HG03457 (cell line): ENCODE measurements at regions not wholly inside any gene's neighbourhood (a gene's known extent, or its start where the extent isn't known, plus 50 kb on each side); places are given as distances from the start of the nearest gene placed in this dataset.

Source experiments
- ATAC-seq: cut with Tn5 transposase; IDR thresholded peaks from one replicate; pipeline ENCODE4 v1.9.1; 2021; ENCODE audit warnings: moderate number of reproducible peaks; ENCODE audit not compliant: unreplicated experiment

DNA sequence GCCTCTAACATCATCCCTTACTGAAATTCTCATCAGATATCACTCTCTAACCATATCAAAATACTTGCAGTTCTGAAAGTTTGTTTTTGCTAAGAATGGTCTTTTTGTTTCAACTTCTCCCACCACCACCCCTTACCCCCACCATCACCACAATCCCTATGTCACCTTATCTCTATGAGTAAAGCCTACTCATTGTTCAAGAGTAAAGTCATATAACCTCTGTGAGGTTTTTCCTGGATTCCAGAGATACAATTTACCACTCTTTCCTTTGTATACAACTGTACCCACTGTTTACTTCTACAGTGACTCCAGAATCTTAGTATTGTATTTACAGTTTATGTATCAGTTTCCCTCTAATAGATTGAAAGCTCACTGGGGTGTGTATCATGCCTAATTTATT lies 158.0 kb upstream of the PCDH10 start:
- ATAC-seq: no peak

DNA sequence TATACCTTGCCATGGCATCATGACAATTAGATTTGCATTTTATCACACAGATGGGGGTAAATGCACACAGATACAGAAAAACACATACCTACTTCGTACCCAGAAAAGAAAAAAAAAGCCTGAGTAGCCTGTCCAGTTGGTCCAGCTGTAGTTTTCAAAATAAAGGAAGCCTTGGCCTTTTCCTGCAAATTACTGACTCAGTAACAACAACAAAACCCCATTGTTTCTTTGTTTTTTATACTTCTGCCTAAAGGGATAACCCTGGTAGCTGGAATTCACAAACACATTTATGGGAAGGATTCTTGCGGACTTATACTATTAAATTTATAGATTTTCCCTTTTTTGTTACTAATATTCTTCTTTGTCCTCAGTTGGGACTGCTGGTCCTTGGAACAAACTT lies 156.4 kb upstream of the PCDH10 start:
- no peak for ATAC-seq

- no peak for ATAC-seq
Measured at GRCh38 chr4:132998585-132999230, 150.4 kb upstream of the PCDH10 start.

GRCh38 chr4:133000012-133000411 lies 149.1 kb upstream of the PCDH10 start:
- ATAC-seq: no peak

- no peak for ATAC-seq
Measured at GRCh38 chr4:133003169-133003568, 145.9 kb upstream of the PCDH10 start.

GRCh38 chr4:133014473-133015135 lies 134.5 kb upstream of the PCDH10 start:
- ATAC-seq: no peak

- no peak for ATAC-seq
Measured at GRCh38 chr4:133045288-133045687, 103.8 kb upstream of the PCDH10 start.

DNA sequence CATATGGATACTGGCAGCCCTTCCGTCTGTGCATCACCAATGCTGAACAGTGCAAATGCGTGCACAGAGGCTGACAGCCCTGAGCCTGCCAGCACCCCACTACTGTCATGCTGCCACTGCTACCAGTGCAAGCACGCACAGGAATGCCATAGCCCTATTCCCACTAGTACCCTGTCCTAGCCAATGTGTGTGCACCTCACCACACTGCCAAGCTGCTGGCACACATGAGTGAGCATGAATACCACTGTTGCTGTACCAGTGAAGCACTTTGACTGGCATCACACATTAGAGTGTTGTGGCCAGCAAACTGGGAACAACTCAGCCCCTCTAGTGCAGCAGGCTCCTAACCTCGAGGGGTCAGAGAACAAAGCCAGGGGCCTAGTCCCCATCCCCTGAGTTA lies 102.9 kb upstream of the PCDH10 start:
- ATAC-seq: no peak

DNA sequence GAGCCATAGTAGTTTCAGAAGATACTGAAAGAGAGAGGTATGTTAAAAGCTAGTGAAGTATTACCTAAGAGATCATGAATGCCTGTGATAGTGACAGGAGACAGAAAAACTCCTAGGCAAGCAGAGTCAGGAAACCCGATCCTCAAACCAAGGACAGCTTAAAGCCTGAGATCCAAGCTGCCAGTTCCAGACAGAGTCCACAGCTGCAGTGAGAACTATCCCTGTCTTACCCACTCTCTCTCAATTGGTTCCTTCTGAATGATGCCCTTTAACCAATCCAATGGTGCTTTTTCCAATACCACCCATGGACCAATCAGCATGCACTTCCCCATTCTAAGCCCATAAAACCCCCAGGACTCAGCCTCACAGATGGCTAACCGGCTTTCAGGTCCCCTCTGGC lies 90.4 kb upstream of the PCDH10 start:
- ATAC-seq: no peak

DNA sequence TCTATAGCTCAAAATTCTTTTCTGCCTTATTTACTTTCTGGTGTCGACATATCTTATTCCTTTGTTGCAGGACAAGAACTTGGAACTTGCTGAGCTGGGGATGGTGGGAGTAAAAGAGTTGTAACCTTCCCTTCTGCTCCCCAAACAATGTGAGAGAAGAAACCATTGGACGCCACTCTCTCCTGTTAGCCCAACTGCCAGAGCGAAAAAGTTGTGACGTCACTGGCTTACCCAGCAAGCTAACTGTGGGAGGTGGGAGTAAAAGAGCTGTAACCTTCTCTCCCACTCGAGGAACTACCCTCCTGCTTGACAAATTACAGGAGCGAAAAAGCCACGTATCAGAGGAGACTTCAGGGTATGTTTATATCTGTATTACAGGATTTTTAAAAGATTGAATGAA lies 90.0 kb upstream of the PCDH10 start:
- no peak for ATAC-seq

- no peak for ATAC-seq
Measured at GRCh38 chr4:133062851-133063250, 86.2 kb upstream of the PCDH10 start.

DNA sequence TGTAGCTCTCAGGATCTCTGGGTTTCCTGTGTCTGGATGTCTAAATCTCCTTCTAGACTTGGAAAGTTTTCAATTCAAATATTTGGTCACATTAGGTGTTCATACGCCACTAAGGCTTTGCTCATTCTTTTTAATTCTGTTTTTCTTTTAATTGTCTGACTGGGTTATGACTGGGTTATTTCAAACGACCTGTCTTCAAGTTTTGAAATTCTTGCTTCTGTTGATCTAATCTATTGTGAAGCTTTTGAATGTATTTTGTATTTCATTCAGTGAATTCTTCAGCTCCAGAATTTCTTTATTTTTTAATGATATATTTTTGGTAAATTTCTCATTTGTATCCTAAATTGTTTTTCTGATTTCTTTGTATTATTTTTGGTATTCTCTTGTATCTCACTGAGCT lies 81.0 kb upstream of the PCDH10 start:
- ATAC-seq: no peak

DNA sequence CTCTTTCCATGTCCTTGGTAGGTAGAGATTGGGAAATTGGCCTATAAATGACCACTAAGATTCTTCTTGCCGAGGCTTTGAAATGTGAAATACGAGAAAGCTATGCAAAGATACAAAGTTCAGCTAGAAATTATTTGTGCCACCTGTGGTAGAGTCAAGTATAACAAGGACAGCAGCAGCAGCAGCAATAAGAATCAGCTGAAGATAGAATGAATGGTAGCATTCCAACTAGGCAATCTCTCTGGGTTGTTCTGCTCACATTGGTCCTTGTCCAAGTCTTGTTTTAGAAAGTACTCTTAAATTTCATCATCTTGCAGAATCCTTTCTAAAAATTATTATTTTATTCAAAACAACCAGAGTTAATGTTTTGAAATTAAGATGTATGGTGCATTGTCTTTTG lies 67.8 kb upstream of the PCDH10 start:
- no peak for ATAC-seq

DNA sequence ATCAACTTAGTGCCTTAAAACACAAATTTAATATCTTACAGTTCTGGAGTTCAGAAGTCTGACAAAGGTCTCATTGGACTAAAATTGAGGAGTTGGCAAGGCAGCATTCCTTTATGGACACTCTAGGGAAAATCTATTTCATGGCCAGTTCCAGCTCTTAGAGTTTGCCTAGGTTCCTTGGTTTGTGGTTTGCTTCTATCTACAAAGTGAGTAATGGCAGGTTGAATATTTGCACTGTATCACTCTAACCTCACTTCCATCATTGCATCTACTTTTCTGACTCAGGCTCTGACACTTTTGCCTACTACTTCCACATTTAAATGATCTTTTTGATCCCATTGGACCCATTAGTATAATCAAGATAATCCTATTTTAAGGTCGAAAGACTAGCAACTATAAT lies 64.7 kb upstream of the PCDH10 start:
- no peak for ATAC-seq

DNA sequence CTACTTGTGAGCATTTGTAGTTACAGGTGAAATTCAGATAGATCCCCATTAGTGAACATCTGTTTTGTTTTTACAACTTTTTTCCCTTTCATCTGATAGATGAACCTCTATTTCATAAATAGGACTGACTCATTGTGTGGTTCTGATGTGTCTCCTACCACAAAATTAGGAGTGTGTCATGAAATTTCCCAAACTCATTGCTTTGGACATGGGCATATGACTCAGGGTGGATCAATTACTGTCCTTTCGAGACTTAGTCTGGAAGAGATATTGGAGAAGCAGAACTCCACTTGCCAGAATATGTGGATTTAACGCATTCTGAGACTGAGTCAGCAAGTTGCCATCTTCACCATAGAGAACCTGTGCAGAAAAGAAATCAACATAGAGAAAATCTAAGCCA lies 53.5 kb upstream of the PCDH10 start:
- no peak for ATAC-seq

- no peak for ATAC-seq
Measured at GRCh38 chr4:133096972-133097371, 52.1 kb upstream of the PCDH10 start.
